Breast epithelium (tissue), 3 donors: ENCODE measurements at regions not wholly inside any gene's neighbourhood (a gene's known extent, or its start where the extent isn't known, plus 50 kb on each side); places are given as distances from the start of the nearest gene placed in this dataset.

Experiments used
- CTCF ChIP-seq, 3 donors: fragments of 450-650 bp; IDR thresholded peaks; one replicate each; pipeline ENCODE4 v1.5.1; 2016 to 2017; ENCODE audit warnings: antibody characterized with exemption in 3 of 3, mild to moderate bottlenecking in 3 of 3, moderate library complexity in 3 of 3
- POLR2A ChIP-seq: fragments of 450-650 bp; IDR thresholded peaks from one replicate; pipeline ENCODE4 v1.6.1; 2016; ENCODE audit warnings: antibody characterized with exemption, mild to moderate bottlenecking, moderate library complexity

GRCh38 chr7:125355899-125356298 is 426.3 kb upstream of the POT1 start:
- no peak for TF ChIP-seq CTCF (IDR thresholded peaks at IDR 0.05)
- no peak for TF ChIP-seq POLR2A
